ENCODE measurements at regions not wholly inside any gene's neighbourhood (a gene's known extent, or its start where the extent isn't known, plus 50 kb on each side); places are given as distances from the start of the nearest gene placed in this dataset.

DNA sequence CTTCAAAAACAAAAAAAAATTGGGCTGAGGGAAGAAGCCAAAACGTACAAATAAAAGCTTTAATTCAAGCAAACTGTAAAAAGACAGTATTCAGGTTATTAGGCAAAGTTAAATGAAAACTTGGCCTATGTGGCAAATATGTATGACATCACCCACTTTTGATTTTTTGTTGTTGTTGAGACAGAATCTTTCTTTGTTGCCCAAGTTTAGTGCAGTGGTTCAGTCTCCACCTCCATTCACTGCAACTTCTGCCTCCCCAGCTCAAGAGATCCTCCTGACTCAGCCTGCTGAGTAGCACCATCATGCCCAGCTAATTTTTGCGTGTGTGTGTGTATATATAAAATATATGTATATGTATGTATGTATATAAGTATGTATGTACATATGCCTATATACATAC lies 440.4 kb upstream of the NRXN1 start:
- TF ChIP-seq, protein P1, sequence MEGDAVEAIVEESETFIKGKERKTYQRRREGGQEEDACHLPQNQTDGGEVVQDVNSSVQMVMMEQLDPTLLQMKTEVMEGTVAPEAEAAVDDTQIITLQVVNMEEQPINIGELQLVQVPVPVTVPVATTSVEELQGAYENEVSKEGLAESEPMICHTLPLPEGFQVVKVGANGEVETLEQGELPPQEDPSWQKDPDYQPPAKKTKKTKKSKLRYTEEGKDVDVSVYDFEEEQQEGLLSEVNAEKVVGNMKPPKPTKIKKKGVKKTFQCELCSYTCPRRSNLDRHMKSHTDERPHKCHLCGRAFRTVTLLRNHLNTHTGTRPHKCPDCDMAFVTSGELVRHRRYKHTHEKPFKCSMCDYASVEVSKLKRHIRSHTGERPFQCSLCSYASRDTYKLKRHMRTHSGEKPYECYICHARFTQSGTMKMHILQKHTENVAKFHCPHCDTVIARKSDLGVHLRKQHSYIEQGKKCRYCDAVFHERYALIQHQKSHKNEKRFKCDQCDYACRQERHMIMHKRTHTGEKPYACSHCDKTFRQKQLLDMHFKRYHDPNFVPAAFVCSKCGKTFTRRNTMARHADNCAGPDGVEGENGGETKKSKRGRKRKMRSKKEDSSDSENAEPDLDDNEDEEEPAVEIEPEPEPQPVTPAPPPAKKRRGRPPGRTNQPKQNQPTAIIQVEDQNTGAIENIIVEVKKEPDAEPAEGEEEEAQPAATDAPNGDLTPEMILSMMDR (IDR thresholded peaks at IDR 0.05): no peak
- no peak for TF ChIP-seq POLR2A (IDR thresholded peaks at IDR 0.05)

Data from lower leg skin (tissue), 3 donors.